OCI-LY1 (cell line): ENCODE measurements at regions not wholly inside any gene's neighbourhood (a gene's known extent, or its start where the extent isn't known, plus 50 kb on each side); places are given as distances from the start of the nearest gene placed in this dataset.

Experiments
- H2AFZ ChIP-seq: fragments of 200-600 bp; sonication (generic), shearing (Covaris generic); 2 replicates; pipeline ENCODE4 v1.6.0; 2014; ENCODE audit warnings: antibody characterized with exemption, mild to moderate bottlenecking, low read length
- H3F3A ChIP-seq: fragments of 200-600 bp; sonication (generic), shearing (Covaris generic); 2 replicates; pipeline ENCODE4 v1.6.0; 2014; ENCODE audit warnings: mild to moderate bottlenecking, antibody characterized with exemption, low read length, moderate library complexity; ENCODE audit not compliant: insufficient read depth
- H3K27ac ChIP-seq: fragments of 200-600 bp; sonication (generic); 2 replicates; pipeline ENCODE4 v1.5.1; 2014; ENCODE audit warnings: low read length, mixed run types, mild to moderate bottlenecking, low read depth; ENCODE audit not compliant: poor library complexity, severe bottlenecking
- H3K27me3 ChIP-seq: fragments of 200-600 bp; sonication (generic); 2 replicates; pipeline ENCODE4 v1.6.0; 2014; ENCODE audit warnings: antibody characterized with exemption, mild to moderate bottlenecking, low read length, moderate library complexity; ENCODE audit not compliant: insufficient read depth
- H3K36me3 ChIP-seq: fragments of 200-600 bp; sonication (generic); 2 replicates; pipeline ENCODE4 v1.6.1; 2014; ENCODE audit warnings: mild to moderate bottlenecking, antibody characterized with exemption, low read length, moderate library complexity, mixed read lengths; ENCODE audit not compliant: insufficient read depth
- H3K4me1 ChIP-seq: fragments of 200-600 bp; sonication (generic); 2 replicates; pipeline ENCODE4 v1.5.1; 2014; ENCODE audit warnings: mild to moderate bottlenecking, low read length, moderate library complexity; ENCODE audit not compliant: insufficient read depth, severe bottlenecking
- H3K4me2 ChIP-seq: fragments of 200-600 bp; sonication (generic), shearing (Covaris generic); 2 replicates; pipeline ENCODE4 v1.6.1; 2014; ENCODE audit warnings: low read length
- H3K4me3 ChIP-seq: fragments of 200-600 bp; sonication (generic); 2 replicates; pipeline ENCODE4 v1.5.1; 2014; ENCODE audit warnings: low read length, low read depth, mild to moderate bottlenecking, mixed read lengths; ENCODE audit not compliant: poor library complexity, severe bottlenecking
- H3K79me2 ChIP-seq: fragments of 200-600 bp; shearing (Covaris generic); 2 replicates; pipeline ENCODE4 v1.6.1; 2016; ENCODE audit warnings: mixed run types, low read length, mixed read lengths; ENCODE audit not compliant: insufficient read depth
- H3K9ac ChIP-seq: fragments of 200-600 bp; sonication (generic), shearing (Covaris generic); 2 replicates; pipeline ENCODE4 v1.6.1; 2014; ENCODE audit warnings: mild to moderate bottlenecking, low read length, mixed read lengths
- H3K9me2 ChIP-seq: fragments of 200-600 bp; sonication (generic), shearing (Covaris generic); 2 replicates; pipeline ENCODE4 v1.6.1; 2014; ENCODE audit warnings: low read depth, mild to moderate bottlenecking, low read length, mixed read lengths
- H3K9me3 ChIP-seq: fragments of 200-600 bp; shearing (Covaris generic); 2 replicates; pipeline ENCODE4 v1.6.1; 2014; ENCODE audit warnings: low read length, mixed read lengths
- H4K20me1 ChIP-seq: fragments of 200-600 bp; sonication (generic), shearing (Covaris generic); 2 replicates; pipeline ENCODE4 v1.6.0; 2016; ENCODE audit warnings: mild to moderate bottlenecking, low read length; ENCODE audit not compliant: insufficient read depth
- CTCF ChIP-seq: fragments of 200-600 bp; sonication (generic), shearing (Covaris generic); IDR thresholded peaks from 2 replicates; pipeline ENCODE4 v1.5.1; 2017; ENCODE audit warnings: mild to moderate bottlenecking, antibody characterized with exemption, low read length, moderate library complexity, mixed read lengths
- EZH2 ChIP-seq: fragments of 200-600 bp; sonication (generic), shearing (Covaris generic); IDR thresholded peaks from 2 replicates; pipeline ENCODE4 v1.8.0; 2017; ENCODE audit warnings: borderline replicate concordance, mixed run types, mild to moderate bottlenecking, antibody characterized with exemption, low read length, moderate library complexity, mixed read lengths

DNA sequence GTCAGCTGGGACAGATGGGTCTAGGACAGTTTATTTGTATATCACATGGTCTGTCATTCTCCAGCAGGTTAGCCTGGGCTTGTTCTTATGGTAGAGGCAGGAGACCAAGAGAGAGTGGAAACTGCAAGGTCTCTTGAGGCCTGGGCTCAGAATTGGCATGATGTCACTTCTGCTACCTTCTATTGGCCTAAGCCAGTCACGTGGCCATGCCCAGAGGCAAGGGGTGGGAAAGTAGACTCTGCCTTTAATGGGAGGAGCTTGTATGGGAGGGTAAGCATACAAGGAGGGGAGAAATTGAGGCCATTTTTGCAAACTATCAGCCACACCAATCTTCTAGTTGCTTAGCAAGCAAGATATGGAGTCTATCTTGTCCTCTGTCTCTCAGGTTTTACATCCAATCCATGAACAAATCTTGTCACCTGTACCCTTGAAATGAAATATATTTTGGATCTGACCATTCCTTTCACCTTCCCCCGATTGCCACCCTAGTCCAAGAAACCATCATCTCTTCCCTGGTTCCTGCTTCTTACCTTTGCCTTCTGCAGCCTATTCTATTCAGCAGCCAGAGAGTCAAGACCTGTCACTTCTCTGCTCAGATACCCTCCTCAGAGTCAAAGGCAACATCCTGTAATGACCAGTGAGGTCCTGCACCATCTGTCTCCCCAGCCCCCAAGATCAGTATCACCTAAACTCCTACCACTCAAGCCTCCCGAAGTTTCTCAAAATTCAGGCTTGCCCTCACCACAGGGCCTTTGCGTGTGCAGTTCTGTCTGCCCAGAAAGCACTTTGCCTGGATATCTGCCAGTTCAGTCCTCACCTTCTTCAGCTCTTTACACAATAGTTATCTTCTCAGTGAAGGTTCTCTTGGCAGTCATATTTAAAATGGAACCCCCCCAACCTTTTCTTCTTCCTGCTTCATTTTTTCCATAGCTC is 240.0 kb downstream of the LOXHD1 start:
- H3K27me3 ChIP-seq = no peaks in the 10 kb centered on the region
- H3K9ac ChIP-seq = no peak overlapping the region
- no peaks in the 10 kb centered on the region for H4K20me1 ChIP-seq
- no peak overlapping the region for H3K4me2 ChIP-seq
- H3K27ac ChIP-seq = no peak overlapping the region
- H3K36me3 ChIP-seq = no peaks in the 10 kb centered on the region
- no peaks in the 10 kb centered on the region for H3K9me2 ChIP-seq
- H3K4me3 ChIP-seq = no peak overlapping the region
- TF ChIP-seq CTCF = no peak
- no peak for TF ChIP-seq EZH2
- H3K9me3 ChIP-seq = no peaks in the 10 kb centered on the region
- no peaks in the 10 kb centered on the region for H3F3A ChIP-seq
- H3K79me2 ChIP-seq = no peaks in the 10 kb centered on the region
- H3K4me1 ChIP-seq = no peaks in the 10 kb centered on the region
- no peak overlapping the region for H2AFZ ChIP-seq

DNA sequence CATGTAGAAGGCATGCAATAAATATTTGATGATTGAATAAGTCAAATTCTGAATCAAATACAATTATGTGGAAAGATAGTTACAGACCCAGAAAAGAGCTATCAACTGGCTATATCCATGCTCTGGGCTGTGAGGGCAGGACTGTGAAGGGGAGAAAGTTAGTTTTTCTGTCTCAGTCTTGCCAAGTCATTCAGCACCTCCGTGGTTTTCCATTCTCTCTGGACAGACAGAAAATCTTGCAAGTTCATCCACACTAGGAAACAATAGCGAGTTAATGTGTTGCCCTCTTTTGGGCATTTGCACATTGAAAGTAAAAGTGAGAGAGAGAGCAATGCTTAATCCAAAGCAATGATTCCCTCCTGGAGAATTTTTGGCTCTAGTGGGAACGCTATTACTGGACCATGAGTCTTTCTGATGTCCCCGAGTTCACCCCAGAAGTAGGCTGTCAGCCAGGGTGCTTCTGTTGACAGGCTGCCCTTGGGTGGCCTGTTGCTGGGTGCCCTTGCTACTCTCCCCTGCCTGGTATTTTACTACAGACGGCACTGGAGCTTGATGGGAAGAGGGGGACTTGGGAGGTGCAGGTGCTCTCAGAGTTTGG is 238.3 kb downstream of the LOXHD1 start:
- Histone ChIP-seq H3K36me3 (no peaks in the 10 kb centered on the region), H3K4me2 (no peak overlapping the region), H3K79me2 (no peaks in the 10 kb centered on the region), H2AFZ (no peak overlapping the region), H3K27me3 (no peaks in the 10 kb centered on the region), H3K9ac (no peak overlapping the region), H3K4me3 (no peak overlapping the region), H3K9me3 (no peaks in the 10 kb centered on the region), H3K27ac (no peak overlapping the region), H4K20me1 (no peaks in the 10 kb centered on the region), H3K4me1 (no peaks in the 10 kb centered on the region), H3K9me2 (no peaks in the 10 kb centered on the region), H3F3A (no peaks in the 10 kb centered on the region)
- TF ChIP-seq CTCF (no peak), EZH2 (no peak)

GRCh38 chr18:46419391-46420141 is 237.5 kb downstream of the LOXHD1 start:
- H3K27me3 ChIP-seq = no peaks in the 10 kb centered on the region
- no peaks in the 10 kb centered on the region for H3K4me1 ChIP-seq
- H3K9ac ChIP-seq = no peak overlapping the region

More at GRCh38 chr18:46419391-46420141, 237.5 kb downstream of the LOXHD1 start:
- no peak overlapping the region for H3K4me2 ChIP-seq
- no peak overlapping the region for H3K4me3 ChIP-seq
- no peaks in the 10 kb centered on the region for H3K36me3 ChIP-seq
- H3K79me2 ChIP-seq = no peaks in the 10 kb centered on the region
- no peaks in the 10 kb centered on the region for H3K9me3 ChIP-seq
- H4K20me1 ChIP-seq = no peaks in the 10 kb centered on the region
- TF ChIP-seq EZH2 = no peak
- no peak for TF ChIP-seq CTCF
- H3K27ac ChIP-seq = no peak overlapping the region
- no peaks in the 10 kb centered on the region for H3F3A ChIP-seq
- H2AFZ ChIP-seq = no peak overlapping the region
- H3K9me2 ChIP-seq = no peaks in the 10 kb centered on the region
